ENCODE measurements at regions not wholly inside any gene's neighbourhood (a gene's known extent, or its start where the extent isn't known, plus 50 kb on each side); places are given as distances from the start of the nearest gene placed in this dataset.
A peak's percentile ranks its signal among the peaks of the same experiment; 100 is the strongest.
"Not testable (repeated sequence)": the region's sequence is repeated elsewhere in the genome, so short reads cannot be mapped to it uniquely, and the experiment has no call there.

GRCh38 chr13:78540058-78540457 lies 63.3 kb downstream of the POU4F1 start:
- DNase-seq (ENCODE audit: low read depth, low spot score): no peak
- H3K4me3 ChIP-seq (ENCODE audit: low read length): no peak overlapping the region

- not testable (repeated sequence) for H3K4me3 ChIP-seq (ENCODE audit: low read length); DNase-seq (ENCODE audit: low read depth, low spot score)
Observed at GRCh38 chr13:78526044-78526443, 77.3 kb downstream of the POU4F1 start.

DNA sequence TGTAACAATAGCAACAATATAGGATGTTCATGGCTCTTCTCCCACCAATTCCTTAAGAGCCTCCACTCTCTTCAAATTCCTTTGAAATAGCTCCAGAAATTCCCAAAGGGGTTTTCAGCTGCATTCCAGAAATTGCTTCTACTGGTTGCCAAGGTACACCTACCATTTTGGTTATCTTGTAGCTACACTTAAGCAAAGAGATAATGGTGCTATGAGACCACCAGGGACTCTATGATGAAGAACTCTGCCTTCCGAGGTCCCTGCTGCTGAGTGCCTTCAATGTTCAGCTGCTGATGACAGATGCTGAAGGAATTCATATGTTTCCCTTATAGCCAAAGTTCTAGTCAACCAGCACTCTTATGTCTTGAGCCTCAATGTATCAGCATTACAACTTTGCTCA lies 78.4 kb downstream of the POU4F1 start:
- no peak overlapping the region for H3K4me3 ChIP-seq (ENCODE audit: low read length)

DNA sequence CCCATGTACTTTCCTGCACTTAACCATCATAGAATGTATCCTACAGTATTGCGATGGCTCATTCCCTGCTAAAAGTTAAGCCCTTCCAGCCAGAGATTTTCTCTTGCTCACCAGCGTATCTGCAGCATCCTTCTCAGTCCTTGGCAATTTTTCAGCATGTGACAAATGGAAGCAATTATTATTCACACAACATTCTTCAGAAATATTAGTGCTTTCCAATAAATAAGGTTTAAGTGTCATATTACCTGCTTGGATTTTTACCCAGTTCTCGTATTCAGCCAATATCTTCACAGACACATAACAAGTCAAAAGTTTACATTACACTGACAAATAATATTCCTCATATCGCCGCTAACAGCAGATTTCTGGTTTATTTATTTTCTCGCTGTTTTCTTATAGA lies 82.3 kb downstream of the POU4F1 start:
- no peak for DNase-seq (ENCODE audit: low read depth, low spot score)
- no peak overlapping the region for H3K4me3 ChIP-seq (ENCODE audit: low read length)

More for the DNA sequence above, 78.4 kb downstream of the POU4F1 start:
- no peak for DNase-seq (ENCODE audit: low read depth, low spot score)

- H3K4me3 ChIP-seq (ENCODE audit: low read length): no peak overlapping the region
- peak; percentile 12 for DNase-seq (ENCODE audit: low read depth, low spot score)
Observed at GRCh38 chr13:78520425-78520824, 82.9 kb downstream of the POU4F1 start.

DNA sequence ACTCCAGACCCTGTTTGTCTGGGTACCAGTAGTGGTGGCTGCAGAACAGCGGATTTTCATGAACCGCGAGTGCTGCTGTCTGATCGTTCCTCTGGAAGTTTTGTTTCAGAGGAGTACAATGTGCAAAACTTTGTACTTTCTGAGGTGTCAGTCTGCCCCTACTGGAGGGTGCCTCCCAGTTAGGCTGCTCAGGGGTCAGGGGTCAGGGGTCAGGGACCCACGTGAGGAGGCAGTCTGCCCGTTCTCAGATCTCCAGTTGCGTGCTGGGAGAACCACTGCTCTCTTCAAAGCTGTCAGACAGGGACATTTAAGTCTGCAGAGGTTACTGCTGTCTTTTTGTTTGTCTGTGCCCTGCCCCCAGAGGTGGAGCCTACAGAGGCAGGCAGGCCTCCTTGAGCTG lies 84.9 kb downstream of the POU4F1 start:
- not testable (repeated sequence) for DNase-seq (ENCODE audit: low read depth, low spot score); H3K4me3 ChIP-seq (ENCODE audit: low read length)

GRCh38 chr13:78499802-78500201 lies 103.5 kb downstream of the POU4F1 start:
- no peak overlapping the region for H3K4me3 ChIP-seq (ENCODE audit: low read length)

DNA sequence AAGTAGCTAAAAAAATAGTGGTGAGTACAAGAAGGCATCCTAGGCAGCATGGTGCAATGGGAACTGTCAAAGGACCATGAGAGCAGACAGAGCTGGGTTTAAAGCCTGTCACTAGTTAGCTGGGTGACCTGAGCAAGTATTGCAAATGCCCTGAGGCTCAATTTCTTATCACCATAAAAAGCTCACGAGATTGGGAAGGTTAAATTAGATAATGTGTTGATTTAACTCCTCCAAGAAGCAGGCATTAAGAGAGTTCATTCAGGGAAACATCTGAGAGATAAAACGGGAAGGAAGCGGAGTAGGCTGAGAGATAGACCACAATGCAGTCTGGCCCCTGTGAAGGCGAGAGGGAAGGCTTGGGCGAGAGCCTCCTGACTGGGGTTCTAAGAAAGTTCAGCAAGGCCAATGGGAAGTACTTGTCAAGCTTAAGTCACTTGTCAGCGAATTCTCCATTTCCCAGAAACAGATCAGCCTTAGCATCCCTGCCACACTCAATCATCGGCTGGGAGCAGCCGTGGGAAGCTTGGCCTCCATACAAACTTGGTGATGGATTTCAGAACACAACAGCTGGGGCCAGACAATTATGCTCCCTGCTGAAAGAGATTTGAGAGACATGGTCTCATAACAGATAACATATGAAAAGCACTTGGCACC lies 105.5 kb downstream of the POU4F1 start:
- no peak overlapping the region for H3K4me3 ChIP-seq (ENCODE audit: low read length)
- DNase-seq (ENCODE audit: low read depth, low spot score): no peak

More at GRCh38 chr13:78499802-78500201, 103.5 kb downstream of the POU4F1 start:
- DNase-seq (ENCODE audit: low read depth, low spot score): no peak

DNA sequence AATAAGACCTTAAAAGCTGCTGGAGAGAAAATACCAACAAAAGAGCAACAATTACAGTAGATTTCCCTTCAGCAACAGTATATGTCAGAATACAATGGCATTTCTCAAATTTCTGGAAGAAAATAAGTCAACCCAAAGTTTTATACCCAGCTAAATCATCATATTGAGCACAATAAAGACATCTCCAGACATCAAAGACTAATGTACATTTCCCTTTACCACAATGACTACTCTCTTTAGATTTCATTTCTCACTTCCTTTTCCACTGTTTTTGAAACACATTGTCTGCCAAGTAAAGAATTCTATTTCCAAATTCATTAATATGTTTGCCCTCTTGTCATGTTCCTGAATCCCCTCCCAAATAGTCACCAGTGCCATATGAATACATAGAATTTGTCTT lies 111.4 kb downstream of the POU4F1 start:
- no peak for DNase-seq (ENCODE audit: low read depth, low spot score)
- no peak overlapping the region for H3K4me3 ChIP-seq (ENCODE audit: low read length)

DNA sequence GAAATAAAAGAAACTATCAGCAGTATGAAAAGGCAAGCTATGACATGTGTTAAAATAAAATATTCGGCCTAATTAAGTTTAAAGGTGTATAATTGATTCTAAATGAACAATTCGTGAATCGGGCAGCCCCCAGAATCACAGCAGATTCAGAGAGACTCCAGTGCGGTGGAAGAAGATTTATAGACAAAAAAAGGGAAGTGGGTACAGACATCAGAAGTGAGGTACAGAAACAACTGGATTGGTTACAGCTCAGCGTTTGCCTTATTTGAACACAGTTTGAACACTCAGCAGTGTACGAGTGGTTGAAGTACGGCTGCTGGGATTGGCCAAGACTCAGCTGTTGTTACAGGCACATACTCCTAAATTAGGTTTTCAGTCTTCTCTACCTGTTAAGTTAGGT lies 113.1 kb downstream of the POU4F1 start:
- not testable (repeated sequence) for DNase-seq (ENCODE audit: low read depth, low spot score); H3K4me3 ChIP-seq (ENCODE audit: low read length)

DNA sequence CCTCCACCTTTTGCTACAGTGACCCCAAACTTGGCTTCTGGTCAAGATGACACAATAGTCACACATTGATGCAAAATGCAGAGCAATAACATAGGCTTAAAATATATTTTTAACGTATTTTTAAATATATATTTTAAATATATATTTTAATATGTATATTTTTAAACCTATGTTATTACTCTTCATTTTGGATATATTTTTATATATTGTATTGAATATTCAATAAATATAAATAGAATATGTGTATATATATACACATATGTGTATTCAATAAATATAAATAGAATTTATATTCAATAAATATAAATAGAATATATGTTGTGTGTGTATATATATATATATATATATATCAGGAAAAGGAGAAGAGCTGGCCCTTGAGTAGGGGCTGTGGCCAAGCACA lies 115.6 kb downstream of the POU4F1 start:
- DNase-seq (ENCODE audit: low read depth, low spot score): no peak

GRCh38 chr13:78485803-78486202 lies 117.5 kb downstream of the POU4F1 start:
- H3K4me3 ChIP-seq (ENCODE audit: low read length): no peak overlapping the region
- DNase-seq (ENCODE audit: low read depth, low spot score): no peak

More for the DNA sequence above, 115.6 kb downstream of the POU4F1 start:
- no peak overlapping the region for H3K4me3 ChIP-seq (ENCODE audit: low read length)

DNA sequence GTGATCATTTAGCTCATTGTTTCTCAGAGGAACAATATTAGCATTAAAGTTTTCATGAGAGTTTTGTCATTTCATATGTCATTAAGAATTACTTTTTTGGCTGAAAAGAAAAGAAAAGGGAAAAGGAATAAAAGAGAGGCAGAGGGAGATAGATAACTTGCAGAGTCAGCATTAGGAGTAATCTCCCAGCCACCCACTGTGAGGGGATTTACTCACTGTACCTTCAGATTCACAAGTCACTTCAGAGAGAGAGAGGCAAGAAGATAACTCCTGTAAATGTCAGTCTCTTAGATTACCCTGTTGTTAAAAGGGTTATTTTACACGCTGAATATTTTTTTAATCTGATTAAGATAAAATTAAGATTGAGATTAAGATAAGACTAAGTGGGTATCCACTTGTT lies 125.2 kb downstream of the POU4F1 start:
- H3K4me3 ChIP-seq (ENCODE audit: low read length): no peak overlapping the region
- no peak for DNase-seq (ENCODE audit: low read depth, low spot score)

GRCh38 chr13:78476910-78477309 lies 126.4 kb downstream of the POU4F1 start:
- no peak overlapping the region for H3K4me3 ChIP-seq (ENCODE audit: low read length)
- DNase-seq (ENCODE audit: low read depth, low spot score): no peak

- DNase-seq (ENCODE audit: low read depth, low spot score): no peak
- H3K4me3 ChIP-seq (ENCODE audit: low read length): no peak overlapping the region
Observed at GRCh38 chr13:78468621-78469020, 134.7 kb downstream of the POU4F1 start.

DNA sequence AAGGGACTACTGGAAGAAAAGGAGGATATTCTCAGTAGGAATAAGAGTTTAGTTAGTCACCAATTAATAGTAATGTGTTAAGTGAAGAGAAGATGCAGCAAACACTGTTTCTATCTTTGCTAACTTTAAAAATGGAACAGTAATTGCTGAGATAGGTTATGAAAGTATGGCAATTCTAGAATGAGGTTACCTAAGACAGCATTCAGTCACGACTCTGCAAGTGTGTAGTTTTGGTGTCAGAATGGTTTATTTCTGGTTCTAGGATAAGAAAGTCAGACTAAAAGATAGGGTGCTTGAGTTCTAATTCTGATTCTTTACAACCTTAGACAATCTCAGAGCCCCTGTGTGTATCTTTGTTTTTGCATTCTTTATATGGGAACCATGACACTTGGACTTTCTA lies 138.1 kb downstream of the POU4F1 start:
- H3K4me3 ChIP-seq (ENCODE audit: low read length): no peak overlapping the region
- no peak for DNase-seq (ENCODE audit: low read depth, low spot score)

DNA sequence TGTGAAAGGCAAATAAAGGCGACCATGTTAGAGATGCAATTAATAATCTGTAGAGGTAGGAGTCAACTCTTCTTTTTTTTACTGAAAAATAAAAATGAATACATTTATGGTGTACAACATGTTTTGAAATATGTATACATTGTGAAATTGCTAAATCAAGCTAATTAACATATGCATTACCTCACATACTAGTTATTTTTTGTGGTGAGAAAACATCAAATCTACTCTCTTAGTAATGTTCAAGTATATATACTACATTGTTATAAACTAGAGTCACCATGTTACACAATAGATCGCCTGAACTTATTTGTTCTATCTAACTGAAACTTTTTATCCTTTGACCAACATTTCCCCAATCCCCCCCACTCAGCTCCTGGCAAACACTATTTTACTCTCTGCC lies 143.2 kb downstream of the POU4F1 start:
- no peak for DNase-seq (ENCODE audit: low read depth, low spot score)
- H3K4me3 ChIP-seq (ENCODE audit: low read length): no peak overlapping the region

- no peak overlapping the region for H3K4me3 ChIP-seq (ENCODE audit: low read length)
- no peak for DNase-seq (ENCODE audit: low read depth, low spot score)
Observed at GRCh38 chr13:78443839-78444238, 159.5 kb downstream of the POU4F1 start.

GRCh38 chr13:78437781-78438180 lies 165.6 kb downstream of the POU4F1 start:
- no peak for DNase-seq (ENCODE audit: low read depth, low spot score)
- H3K4me3 ChIP-seq (ENCODE audit: low read length): no peak overlapping the region

DNA sequence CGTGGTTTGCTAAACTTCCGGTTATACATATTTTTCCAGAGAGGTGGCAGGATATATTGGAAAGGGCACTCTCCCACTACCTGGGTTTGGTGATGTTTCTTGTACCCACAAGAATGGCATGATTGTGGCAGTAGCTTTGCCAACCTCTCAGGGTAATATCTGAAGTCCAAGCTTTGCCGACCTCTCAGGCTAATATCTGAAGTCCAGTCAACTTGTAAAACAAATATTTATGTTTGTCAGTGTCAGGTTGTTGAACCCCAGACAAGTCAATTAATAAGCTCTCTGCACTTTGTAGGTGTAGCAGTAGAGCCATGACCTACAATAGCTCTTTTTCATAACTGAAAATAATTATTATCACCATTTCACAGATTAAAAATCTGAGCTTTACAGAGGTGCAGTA lies 167.0 kb downstream of the POU4F1 start:
- no peak overlapping the region for H3K4me3 ChIP-seq (ENCODE audit: low read length)
- no peak for DNase-seq (ENCODE audit: low read depth, low spot score)

DNA sequence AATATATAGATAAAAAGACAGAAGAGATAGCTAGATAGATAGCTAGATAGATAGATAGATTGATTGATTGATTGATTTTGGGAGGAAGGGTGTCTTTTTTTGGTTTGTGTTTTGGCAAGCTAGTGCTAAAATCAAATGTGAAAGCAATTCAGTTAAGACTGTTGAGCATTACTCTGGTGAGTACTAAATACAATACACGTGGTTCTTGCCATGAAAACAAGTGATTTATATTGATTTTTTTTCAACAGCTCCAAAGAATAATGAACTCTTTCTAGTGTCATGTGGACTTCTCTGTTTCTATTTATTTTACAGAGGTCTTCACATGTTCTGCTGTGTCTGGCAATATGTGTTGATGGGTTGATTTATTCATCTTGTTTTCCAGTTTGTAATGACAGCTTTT lies 172.0 kb downstream of the POU4F1 start:
- H3K4me3 ChIP-seq (ENCODE audit: low read length): no peak overlapping the region
- DNase-seq (ENCODE audit: low read depth, low spot score): no peak

Data from Jurkat, Clone E6-1 (cell line).